ENCODE measurements at regions not wholly inside any gene's neighbourhood (a gene's known extent, or its start where the extent isn't known, plus 50 kb on each side); places are given as distances from the start of the nearest gene placed in this dataset.

DNA sequence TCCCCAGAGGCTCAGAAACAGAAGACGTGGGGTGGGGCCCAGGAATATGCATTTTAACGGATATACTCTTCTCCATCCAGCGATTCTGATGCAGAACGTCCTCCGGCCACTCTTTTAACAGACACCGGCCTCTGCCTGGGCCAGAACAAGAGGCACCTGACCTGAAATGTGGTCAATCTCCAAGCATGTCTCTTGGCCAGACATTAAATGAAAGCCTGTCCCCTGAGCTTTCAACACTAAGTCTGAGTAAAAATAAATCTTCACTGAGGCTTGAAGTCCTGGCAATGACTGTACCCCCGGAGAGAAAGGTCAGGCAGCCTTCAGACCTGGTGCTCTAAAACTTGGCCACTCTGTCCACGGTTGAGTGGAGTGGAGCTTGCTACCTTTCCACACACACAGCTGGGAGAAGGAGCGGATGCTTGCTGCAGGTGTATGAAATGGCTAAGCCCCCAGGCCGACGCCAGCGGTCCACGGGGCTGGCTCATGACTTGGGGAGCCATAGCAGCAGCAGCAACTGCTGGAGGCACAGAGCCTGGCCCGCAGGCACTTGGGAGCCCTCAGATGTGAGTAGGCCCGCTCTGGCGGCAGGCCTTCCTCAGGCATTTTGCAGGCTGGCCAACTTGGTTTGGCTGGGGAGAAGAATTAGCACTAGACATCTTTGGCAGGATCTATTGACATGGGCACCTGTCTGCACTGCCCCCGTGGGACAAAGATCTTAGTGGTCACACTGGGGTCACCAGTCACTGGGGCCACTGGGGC, 79.7 kb downstream of the TMEM17 start:
- no peaks in the 10 kb centered on the region for H3K4me1 ChIP-seq (ENCODE audit: control insufficient read depth in 2 of 2, insufficient read depth in 2 of 2, low read length in 2 of 2)
- no peaks in the 10 kb centered on the region for H3K9me3 Mint-ChIP-seq (ENCODE audit: insufficient read depth)
- no peaks in the 10 kb centered on the region for H4K20me1 ChIP-seq (ENCODE audit: control insufficient read depth, insufficient read depth, low read length, poor library complexity, severe bottlenecking)
- ATAC-seq (ENCODE audit: low read depth) (no peak), DNase-seq (no peak)
- H3K4me3 ChIP-seq (ENCODE audit: control extremely low read depth in 1 of 5, extremely low read depth in 1 of 5, insufficient read depth in 1 of 5, low read depth in 2 of 5, low read length in 4 of 5): no peak overlapping the region
- no peaks in the 10 kb centered on the region for H3K36me3 ChIP-seq (replicated peaks in 1 of 2; ENCODE audit: control extremely low read depth in 1 of 2, control insufficient read depth in 1 of 2, extremely low read depth in 1 of 2, insufficient read depth in 2 of 2, low read length in 1 of 2)
- no peak overlapping the region for H3K9ac ChIP-seq (ENCODE audit: low read length)
- no peak overlapping the region for H2AFZ ChIP-seq (ENCODE audit: insufficient read depth, low read depth, low read length, poor library complexity, severe bottlenecking)
- no peak for TF ChIP-seq EZH2 (IDR thresholded peaks at IDR 0.05; ENCODE audit: borderline replicate concordance, insufficient read depth, low read depth, low read length, poor library complexity, severe bottlenecking)
- TF ChIP-seq, protein P1, sequence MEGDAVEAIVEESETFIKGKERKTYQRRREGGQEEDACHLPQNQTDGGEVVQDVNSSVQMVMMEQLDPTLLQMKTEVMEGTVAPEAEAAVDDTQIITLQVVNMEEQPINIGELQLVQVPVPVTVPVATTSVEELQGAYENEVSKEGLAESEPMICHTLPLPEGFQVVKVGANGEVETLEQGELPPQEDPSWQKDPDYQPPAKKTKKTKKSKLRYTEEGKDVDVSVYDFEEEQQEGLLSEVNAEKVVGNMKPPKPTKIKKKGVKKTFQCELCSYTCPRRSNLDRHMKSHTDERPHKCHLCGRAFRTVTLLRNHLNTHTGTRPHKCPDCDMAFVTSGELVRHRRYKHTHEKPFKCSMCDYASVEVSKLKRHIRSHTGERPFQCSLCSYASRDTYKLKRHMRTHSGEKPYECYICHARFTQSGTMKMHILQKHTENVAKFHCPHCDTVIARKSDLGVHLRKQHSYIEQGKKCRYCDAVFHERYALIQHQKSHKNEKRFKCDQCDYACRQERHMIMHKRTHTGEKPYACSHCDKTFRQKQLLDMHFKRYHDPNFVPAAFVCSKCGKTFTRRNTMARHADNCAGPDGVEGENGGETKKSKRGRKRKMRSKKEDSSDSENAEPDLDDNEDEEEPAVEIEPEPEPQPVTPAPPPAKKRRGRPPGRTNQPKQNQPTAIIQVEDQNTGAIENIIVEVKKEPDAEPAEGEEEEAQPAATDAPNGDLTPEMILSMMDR (IDR thresholded peaks at IDR 0.05): no peak
- no peaks in the 10 kb centered on the region for H3K79me2 ChIP-seq (ENCODE audit: control insufficient read depth, insufficient read depth, low read length)
- peaks cover 3% of the 10 kb centered on the region for H3K27me3 Mint-ChIP-seq
- H3K4me3 Mint-ChIP-seq: no peak overlapping the region
- no peaks in the 10 kb centered on the region for H3K27me3 ChIP-seq (replicated peaks in 1 of 4; ENCODE audit: control extremely low read depth in 1 of 4, control insufficient read depth in 3 of 4, insufficient read depth in 4 of 4, low read length in 3 of 4)
- peaks cover 0 to 5% (median 0%) of the 10 kb centered on the region in 3 donors for H3K9me3 ChIP-seq (ENCODE audit: control extremely low read depth in 1 of 3, control insufficient read depth in 2 of 3, insufficient read depth in 1 of 3, low read length in 2 of 3)
- no peaks in the 10 kb centered on the region for H3K4me1 Mint-ChIP-seq
- no peak overlapping the region for H3K27ac ChIP-seq (ENCODE audit: low read length in 2 of 2)
- no peak overlapping the region for H3K27ac Mint-ChIP-seq
- POLR2A ChIA-PET: no interaction called here
- H3K4me2 ChIP-seq (replicated peaks; ENCODE audit: low read depth, low read length, poor library complexity, severe bottlenecking): no peak overlapping the region
- WGBS (ENCODE audit: insufficient coverage): 93% methylated on average over 16 of the region's 17 CpGs
- CTCF ChIA-PET: no interaction called here
- intact Hi-C loops (cut with micrococcal nuclease): no loop called here

DNA sequence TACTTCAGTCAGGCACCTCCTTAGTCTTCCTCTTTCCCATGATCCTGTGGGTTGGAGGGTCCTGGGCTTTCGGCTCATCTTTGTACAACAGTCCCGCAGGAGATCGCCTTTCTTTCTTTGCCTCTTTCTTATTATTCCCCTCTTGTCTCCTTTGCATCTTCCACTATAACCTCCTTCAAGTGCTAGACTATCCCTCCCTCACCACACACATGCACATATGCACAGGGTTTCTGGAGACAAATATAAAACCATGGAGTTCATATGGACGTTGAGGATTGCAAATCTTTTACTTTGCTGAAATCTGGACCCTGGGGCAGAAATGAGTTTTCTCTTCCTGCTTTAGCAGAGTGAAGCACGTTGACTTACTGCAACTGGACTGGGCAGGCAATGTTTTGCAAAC, 80.3 kb downstream of the TMEM17 start:
- no peak for ATAC-seq (ENCODE audit: low read depth)
- no peak overlapping the region for H3K4me3 Mint-ChIP-seq
- WGBS (ENCODE audit: insufficient coverage): 88% methylated on average over 5 of the region's 5 CpGs

More for the DNA sequence above, 80.3 kb downstream of the TMEM17 start:
- Histone ChIP-seq H3K27ac (ENCODE audit: low read length in 2 of 2) (no peak overlapping the region), H3K4me1 (ENCODE audit: control insufficient read depth in 2 of 2, insufficient read depth in 2 of 2, low read length in 2 of 2) (no peaks in the 10 kb centered on the region), H3K79me2 (ENCODE audit: control insufficient read depth, insufficient read depth, low read length) (no peaks in the 10 kb centered on the region), H3K9me3 (ENCODE audit: control extremely low read depth in 1 of 3, control insufficient read depth in 2 of 3, insufficient read depth in 1 of 3, low read length in 2 of 3) (peaks cover 0 to 5% (median 0%) of the 10 kb centered on the region in 3 donors), H3K36me3 (replicated peaks in 1 of 2; ENCODE audit: control extremely low read depth in 1 of 2, control insufficient read depth in 1 of 2, extremely low read depth in 1 of 2, insufficient read depth in 2 of 2, low read length in 1 of 2) (no peaks in the 10 kb centered on the region), H4K20me1 (ENCODE audit: control insufficient read depth, insufficient read depth, low read length, poor library complexity, severe bottlenecking) (no peaks in the 10 kb centered on the region), H3K4me3 (ENCODE audit: control extremely low read depth in 1 of 5, extremely low read depth in 1 of 5, insufficient read depth in 1 of 5, low read depth in 2 of 5, low read length in 4 of 5) (no peak overlapping the region), H3K27me3 (replicated peaks in 1 of 4; ENCODE audit: control extremely low read depth in 1 of 4, control insufficient read depth in 3 of 4, insufficient read depth in 4 of 4, low read length in 3 of 4) (no peaks in the 10 kb centered on the region), H2AFZ (ENCODE audit: insufficient read depth, low read depth, low read length, poor library complexity, severe bottlenecking) (no peak overlapping the region), H3K9ac (ENCODE audit: low read length) (no peak overlapping the region), H3K4me2 (replicated peaks; ENCODE audit: low read depth, low read length, poor library complexity, severe bottlenecking) (no peak overlapping the region)
- no peak for DNase-seq
- peaks cover 3% of the 10 kb centered on the region for H3K27me3 Mint-ChIP-seq
- H3K9me3 Mint-ChIP-seq (ENCODE audit: insufficient read depth): no peaks in the 10 kb centered on the region
- TF ChIP-seq EZH2 (IDR thresholded peaks at IDR 0.05; ENCODE audit: borderline replicate concordance, insufficient read depth, low read depth, low read length, poor library complexity, severe bottlenecking): no peak
- TF ChIP-seq, protein P1 (IDR thresholded peaks at IDR 0.05): no peak
- intact Hi-C loops (cut with micrococcal nuclease): no loop called here
- no peaks in the 10 kb centered on the region for H3K4me1 Mint-ChIP-seq
- H3K27ac Mint-ChIP-seq: no peak overlapping the region
- CTCF ChIA-PET: no interaction called here
- POLR2A ChIA-PET: interaction anchor here (0.6 kb wide), 1 partner anchor 537 kb away, joined by 3 read pairs; no protein-coding TSS in a partner anchor

All from B cell (primary cell).